ENCODE measurements at regions not wholly inside any gene's neighbourhood (a gene's known extent, or its start where the extent isn't known, plus 50 kb on each side); places are given as distances from the start of the nearest gene placed in this dataset.

DNA sequence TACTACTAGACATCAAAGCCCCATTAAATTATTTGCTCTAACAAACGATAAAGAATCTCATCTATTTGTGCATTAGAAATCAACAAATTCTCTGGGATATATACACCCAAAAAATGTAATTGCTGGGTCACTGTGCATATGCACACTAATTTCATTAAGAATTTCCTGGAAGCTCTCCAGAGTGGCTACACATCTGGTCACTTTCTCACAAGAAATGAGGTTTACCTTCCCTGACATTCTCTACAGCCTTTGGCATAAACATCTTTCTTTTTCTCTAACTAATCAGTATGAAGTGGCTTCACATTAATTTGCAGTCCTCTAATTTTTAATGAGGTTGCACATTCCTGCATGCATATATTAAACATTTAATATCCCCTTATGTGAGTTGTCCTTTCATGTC, 150.8 kb upstream of the ANO5 start:
- H3K4me3 Mint-ChIP-seq = no peak overlapping the region
- no peaks in the 10 kb centered on the region for H3K9me3 Mint-ChIP-seq
- H3K4me1 Mint-ChIP-seq = no peaks in the 10 kb centered on the region
- CTCF ChIA-PET = no interaction called here
- no peak for DNase-seq
- H3K27me3 Mint-ChIP-seq = no peaks in the 10 kb centered on the region
- no peaks in the 10 kb centered on the region for H3K36me3 Mint-ChIP-seq
- H3K27ac Mint-ChIP-seq = no peak overlapping the region

DNA sequence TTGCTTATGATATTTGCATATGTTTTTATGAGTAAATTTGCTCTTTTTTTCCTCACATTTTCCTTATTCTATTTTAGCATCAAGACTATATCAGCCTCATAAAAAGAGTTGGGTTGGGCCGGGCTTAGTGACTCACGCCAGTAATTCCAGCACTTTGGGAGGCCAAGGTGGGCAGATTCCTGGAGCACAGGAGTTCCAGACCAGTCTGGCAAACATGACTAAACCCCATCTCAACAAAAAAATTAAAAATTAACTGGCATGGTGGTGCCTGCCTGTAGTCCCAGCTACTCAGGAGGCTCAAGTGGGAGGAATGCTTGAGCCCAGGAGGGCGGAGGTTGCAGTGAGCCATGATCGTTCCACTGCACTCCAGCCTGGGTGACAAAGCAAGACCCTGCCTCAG, 148.8 kb upstream of the ANO5 start:
- Mint-ChIP-seq H3K4me1 (no peaks in the 10 kb centered on the region), H3K27me3 (no peaks in the 10 kb centered on the region), H3K9me3 (no peaks in the 10 kb centered on the region), H3K27ac (no peak overlapping the region), H3K36me3 (no peaks in the 10 kb centered on the region), H3K4me3 (no peak overlapping the region)
- CTCF ChIA-PET = no interaction called here
- DNase-seq = no peak

DNA sequence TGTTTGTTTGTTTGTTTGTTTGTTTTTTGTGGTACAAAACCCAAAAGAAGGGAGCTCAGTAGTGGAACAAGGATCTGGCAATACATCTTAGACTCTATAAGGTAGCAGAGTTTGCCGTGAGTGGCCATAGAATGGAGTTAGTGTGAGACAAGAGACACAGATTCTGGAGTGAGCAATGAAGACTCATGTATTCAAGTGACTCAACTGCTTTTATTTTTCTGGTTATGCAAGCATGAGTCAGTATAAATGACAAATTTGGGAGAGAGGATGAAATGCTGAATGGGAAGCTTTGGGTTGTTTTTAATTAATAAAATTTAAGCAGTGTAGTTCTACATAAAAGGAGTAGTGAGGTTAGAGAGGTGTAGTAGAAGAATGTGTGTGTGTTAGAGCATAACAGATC, 143.6 kb upstream of the ANO5 start:
- DNase-seq = no peak
- H3K9me3 Mint-ChIP-seq = peaks cover 18% of the 10 kb centered on the region
- H3K4me3 Mint-ChIP-seq = no peak overlapping the region
- no peaks in the 10 kb centered on the region for H3K27me3 Mint-ChIP-seq
- H3K27ac Mint-ChIP-seq = no peak overlapping the region
- CTCF ChIA-PET = no interaction called here
- no peaks in the 10 kb centered on the region for H3K4me1 Mint-ChIP-seq
- no peaks in the 10 kb centered on the region for H3K36me3 Mint-ChIP-seq

DNA sequence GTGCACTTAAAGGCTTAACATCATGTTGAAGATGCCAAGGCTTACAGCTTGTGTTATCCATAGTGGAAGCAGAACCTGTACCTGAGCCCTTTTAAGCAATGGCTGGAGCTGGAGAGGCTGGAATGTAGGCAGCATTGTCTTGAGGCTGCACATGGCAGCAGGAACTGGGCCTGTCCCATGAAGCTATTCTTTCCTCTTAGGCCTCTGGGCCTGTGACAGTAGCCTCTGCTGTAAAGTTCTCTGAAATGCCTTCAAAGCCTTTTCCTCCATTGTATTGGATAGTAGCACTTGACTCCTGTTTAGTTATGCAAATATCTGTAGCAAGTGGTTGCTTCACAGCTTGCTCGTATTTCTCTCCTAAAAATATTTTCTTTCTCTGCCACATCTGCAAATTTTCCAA, 127.4 kb upstream of the ANO5 start:
- H3K9me3 Mint-ChIP-seq = peaks cover 17% of the 10 kb centered on the region
- CTCF ChIA-PET = no interaction called here

DNA sequence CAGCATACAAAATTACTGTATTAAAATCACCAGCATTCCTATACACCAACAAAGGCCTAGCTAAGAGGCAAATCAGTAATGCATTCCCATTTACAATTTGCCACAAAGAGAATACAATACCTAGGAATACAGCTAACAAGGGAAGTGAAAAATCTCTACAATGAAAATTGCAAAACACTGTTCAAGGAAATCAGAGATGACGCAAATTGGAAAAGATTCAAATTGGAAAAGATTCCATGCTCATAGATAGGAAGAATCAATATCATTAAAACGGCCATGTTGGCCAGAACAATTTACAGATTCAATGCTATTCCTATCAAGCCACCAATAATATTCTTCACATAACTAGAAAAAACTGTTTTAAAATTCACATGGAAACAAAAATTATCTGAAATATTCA, 123.0 kb upstream of the ANO5 start:
- CTCF ChIA-PET = no interaction called here
- no peak for DNase-seq
- no peaks in the 10 kb centered on the region for H3K27me3 Mint-ChIP-seq
- no peak overlapping the region for H3K4me3 Mint-ChIP-seq
- peaks cover 11% of the 10 kb centered on the region for H3K9me3 Mint-ChIP-seq
- no peak overlapping the region for H3K27ac Mint-ChIP-seq
- H3K4me1 Mint-ChIP-seq = no peaks in the 10 kb centered on the region
- H3K36me3 Mint-ChIP-seq = no peaks in the 10 kb centered on the region

More for the DNA sequence above, 127.4 kb upstream of the ANO5 start:
- Mint-ChIP-seq H3K4me1 (no peaks in the 10 kb centered on the region), H3K27ac (no peak overlapping the region), H3K4me3 (no peak overlapping the region), H3K27me3 (no peaks in the 10 kb centered on the region), H3K36me3 (no peaks in the 10 kb centered on the region)
- DNase-seq = no peak

DNA sequence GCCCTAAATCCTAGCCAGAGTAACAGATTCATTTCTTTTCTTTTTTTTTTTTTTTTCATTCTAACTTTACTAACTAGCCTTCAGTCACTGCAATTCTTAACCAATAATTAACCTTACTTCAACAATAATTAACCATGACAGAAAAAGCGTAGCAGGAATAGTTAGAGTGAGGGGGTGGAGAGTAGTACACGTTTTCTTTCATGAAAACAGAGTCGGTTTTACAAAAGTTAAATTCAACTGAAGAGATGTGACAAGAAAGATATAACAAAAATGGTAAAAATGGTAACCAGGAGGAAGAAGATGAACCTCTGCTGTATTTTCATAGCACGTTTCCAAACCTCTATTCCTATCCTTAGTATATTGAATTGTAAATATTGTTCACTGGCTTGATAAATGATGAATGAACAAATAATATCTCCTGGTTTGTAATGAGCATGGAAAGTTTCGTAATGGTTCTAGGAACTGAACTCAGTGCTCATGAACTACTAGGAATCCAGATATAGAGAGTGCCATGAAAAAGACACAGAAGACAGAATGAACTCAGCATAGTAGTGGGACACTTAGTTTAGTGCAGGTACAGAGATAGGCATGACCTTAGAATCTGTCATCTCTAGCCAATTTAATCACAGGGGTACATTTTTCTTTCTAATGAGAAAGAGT, 116.5 kb upstream of the ANO5 start:
- Mint-ChIP-seq H3K27me3 (no peaks in the 10 kb centered on the region), H3K27ac (no peak overlapping the region), H3K36me3 (no peaks in the 10 kb centered on the region), H3K9me3 (no peaks in the 10 kb centered on the region), H3K4me3 (no peak overlapping the region), H3K4me1 (no peaks in the 10 kb centered on the region)
- no peak for DNase-seq
- CTCF ChIA-PET = no interaction called here

DNA sequence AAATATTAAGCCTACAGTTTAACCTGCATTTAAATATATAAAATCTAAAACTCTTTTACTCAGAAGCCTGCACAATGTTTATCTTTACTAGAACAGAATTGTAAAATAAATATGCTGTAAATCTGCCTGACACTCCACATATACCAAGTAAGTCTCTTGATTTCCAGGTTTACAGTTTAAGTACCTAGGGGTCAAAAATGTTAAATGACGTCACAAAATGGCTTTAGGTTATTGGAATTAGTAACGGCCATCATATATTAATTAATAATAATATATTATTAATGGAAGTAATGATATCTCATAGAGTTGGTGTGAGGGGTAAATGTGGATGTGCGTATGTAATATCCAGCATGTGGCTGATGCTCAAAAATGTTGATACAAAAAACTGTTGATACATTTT, 114.8 kb upstream of the ANO5 start:
- H3K27me3 Mint-ChIP-seq = no peaks in the 10 kb centered on the region
- CTCF ChIA-PET = no interaction called here
- no peak for DNase-seq
- H3K4me1 Mint-ChIP-seq = no peaks in the 10 kb centered on the region
- no peaks in the 10 kb centered on the region for H3K36me3 Mint-ChIP-seq
- no peak overlapping the region for H3K4me3 Mint-ChIP-seq
- no peak overlapping the region for H3K27ac Mint-ChIP-seq
- H3K9me3 Mint-ChIP-seq = no peaks in the 10 kb centered on the region

DNA sequence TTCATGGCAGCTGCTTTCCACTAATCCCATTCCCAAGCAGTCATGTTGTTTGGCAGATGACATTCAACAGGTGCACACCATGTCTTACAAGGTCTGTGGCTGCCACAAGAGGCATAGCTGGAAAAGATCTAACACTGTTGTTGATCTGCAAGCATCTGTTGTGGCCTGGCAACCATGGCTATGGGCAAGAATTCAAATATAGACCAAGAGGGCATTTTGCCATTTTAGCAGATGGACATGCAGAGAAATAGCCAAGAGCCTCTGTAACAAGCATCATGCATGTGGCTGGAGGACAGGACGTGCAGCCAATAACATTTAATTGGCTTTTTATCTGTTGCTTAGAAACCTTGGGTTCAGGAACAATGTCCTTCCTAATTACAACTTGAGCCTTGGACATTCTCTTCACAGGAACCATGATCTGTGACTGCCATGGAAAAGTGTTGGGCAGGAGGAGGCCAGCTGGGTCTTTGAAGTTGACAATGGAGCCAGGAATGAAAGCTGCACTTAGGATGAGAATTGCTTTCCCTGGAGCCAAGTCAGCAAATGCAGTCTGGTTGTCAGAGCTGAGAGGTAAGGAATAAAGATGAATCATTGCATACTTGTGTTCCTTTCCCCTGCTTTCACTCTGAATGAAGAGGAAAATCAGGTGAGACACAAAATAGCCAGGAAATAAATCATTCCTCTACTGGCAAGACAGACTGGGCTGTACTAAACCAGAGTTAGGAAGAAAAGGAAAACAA, 113.6 kb upstream of the ANO5 start:
- Mint-ChIP-seq H3K9me3 (no peaks in the 10 kb centered on the region), H3K4me3 (no peak overlapping the region), H3K4me1 (no peaks in the 10 kb centered on the region), H3K36me3 (no peaks in the 10 kb centered on the region), H3K27me3 (no peaks in the 10 kb centered on the region), H3K27ac (no peak overlapping the region)
- CTCF ChIA-PET = no interaction called here
- DNase-seq = no peak

DNA sequence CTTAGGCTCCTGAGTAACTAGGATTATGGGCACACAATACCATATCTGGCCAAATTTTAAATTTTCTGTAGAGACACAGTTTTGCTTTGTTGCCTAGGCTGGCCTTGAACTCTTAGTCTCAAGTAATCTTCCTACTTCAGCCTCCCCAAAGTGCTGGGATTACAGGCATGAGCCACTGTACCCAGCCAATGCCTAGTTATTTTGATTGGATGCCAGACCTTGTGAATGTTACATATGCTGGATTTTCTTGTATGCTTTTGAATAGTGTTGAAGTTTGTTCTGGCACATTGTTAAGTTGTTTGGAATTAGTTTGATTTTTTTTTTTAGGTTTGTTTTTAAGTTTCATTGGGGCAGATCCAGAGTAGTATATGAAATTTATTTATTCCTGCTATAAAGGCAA, 110.7 kb upstream of the ANO5 start:
- no peak for DNase-seq
- CTCF ChIA-PET = no interaction called here
- Mint-ChIP-seq H3K4me1 (no peaks in the 10 kb centered on the region), H3K27me3 (no peaks in the 10 kb centered on the region), H3K27ac (no peak overlapping the region), H3K4me3 (no peak overlapping the region), H3K9me3 (no peaks in the 10 kb centered on the region), H3K36me3 (no peaks in the 10 kb centered on the region)

DNA sequence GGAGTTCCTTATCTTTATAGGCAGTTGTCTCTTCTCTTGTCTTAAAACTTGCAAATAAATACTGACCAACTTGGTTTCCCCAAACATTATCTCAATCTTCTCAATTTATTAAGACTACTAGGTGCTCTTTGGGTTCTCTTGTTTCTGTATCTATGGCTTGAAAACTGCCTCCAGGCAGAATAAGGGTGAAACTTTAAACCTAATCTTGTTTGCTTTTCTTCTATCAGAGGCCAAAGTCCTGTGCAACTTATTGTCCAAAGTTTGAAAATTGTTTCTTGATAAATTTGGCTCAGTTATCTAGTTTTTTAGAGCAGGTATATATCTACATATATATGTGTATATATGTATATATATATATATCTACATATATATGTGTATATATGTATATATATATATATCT, 110.1 kb upstream of the ANO5 start:
- Mint-ChIP-seq H3K9me3 (no peaks in the 10 kb centered on the region), H3K4me3 (no peak overlapping the region), H3K27me3 (no peaks in the 10 kb centered on the region), H3K4me1 (no peaks in the 10 kb centered on the region), H3K36me3 (no peaks in the 10 kb centered on the region), H3K27ac (no peak overlapping the region)
- no peak for DNase-seq
- CTCF ChIA-PET = no interaction called here

DNA sequence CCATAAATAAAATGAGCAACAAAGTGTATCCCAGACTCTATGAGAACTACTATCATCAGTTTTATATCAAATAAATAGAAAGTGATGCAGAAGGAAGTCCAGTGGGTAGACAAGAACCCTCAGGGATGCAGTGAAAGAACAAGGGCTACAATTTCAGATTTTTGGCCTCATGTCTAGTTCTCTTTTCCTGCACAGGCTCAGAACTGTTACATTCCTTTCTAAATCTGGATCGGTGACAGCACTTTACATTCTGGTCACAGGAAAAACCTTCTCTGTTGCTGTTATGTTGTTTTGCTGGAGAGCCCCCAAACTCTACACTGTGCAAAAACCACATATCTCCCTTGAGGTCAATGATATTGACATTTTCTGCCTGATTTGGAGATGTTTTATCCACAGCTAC, 108.8 kb upstream of the ANO5 start:
- CTCF ChIA-PET = no interaction called here
- DNase-seq = no peak
- Mint-ChIP-seq H3K27ac (no peak overlapping the region), H3K9me3 (no peaks in the 10 kb centered on the region), H3K4me3 (no peak overlapping the region), H3K4me1 (no peaks in the 10 kb centered on the region), H3K27me3 (no peaks in the 10 kb centered on the region), H3K36me3 (no peaks in the 10 kb centered on the region)

DNA sequence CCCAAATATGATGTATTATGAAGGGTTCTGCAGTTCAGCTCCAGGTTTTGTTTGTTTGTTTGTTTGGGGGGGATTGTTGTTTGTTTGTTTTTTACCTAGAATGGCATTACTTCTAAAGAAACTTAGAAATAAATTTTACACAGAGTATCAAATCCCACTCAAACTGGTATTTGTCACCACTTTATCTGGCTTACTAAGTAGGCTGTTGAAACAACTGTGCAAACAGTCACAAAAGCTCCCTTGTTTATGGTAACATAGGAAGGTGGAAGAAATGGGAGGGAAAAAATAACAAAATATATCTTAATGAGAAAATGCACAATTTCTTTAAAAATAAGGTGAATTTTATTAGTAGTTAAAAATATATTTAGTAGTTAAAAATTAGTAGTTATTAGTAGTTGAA, 108.3 kb upstream of the ANO5 start:
- Mint-ChIP-seq H3K27me3 (no peaks in the 10 kb centered on the region), H3K4me3 (no peak overlapping the region), H3K27ac (no peak overlapping the region), H3K9me3 (no peaks in the 10 kb centered on the region), H3K4me1 (no peaks in the 10 kb centered on the region), H3K36me3 (no peaks in the 10 kb centered on the region)
- DNase-seq = no peak
- CTCF ChIA-PET = no interaction called here

DNA sequence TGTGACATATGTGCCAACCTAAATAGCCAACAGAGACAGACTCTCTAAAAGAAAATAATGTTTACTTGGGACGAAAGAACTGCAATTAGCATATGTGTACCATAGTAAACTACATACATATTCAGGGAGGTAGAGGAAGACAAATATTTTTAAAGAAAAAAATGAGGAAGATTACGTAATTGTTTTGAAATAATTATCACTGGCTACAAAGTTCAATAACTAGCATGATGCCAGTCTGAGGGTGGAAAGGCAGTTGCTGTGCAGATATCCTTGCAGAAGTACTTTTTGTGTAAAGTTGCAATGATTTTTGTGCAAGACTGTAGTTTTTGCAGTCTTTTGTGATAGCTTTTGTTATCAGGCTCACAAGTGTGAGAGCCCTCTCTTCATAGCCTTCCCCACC, 103.3 kb upstream of the ANO5 start:
- H3K36me3 Mint-ChIP-seq = no peaks in the 10 kb centered on the region
- CTCF ChIA-PET = no interaction called here
- H3K4me1 Mint-ChIP-seq = no peaks in the 10 kb centered on the region
- H3K9me3 Mint-ChIP-seq = no peaks in the 10 kb centered on the region
- no peak overlapping the region for H3K4me3 Mint-ChIP-seq
- H3K27me3 Mint-ChIP-seq = no peaks in the 10 kb centered on the region
- H3K27ac Mint-ChIP-seq = no peak overlapping the region
- no peak for DNase-seq

DNA sequence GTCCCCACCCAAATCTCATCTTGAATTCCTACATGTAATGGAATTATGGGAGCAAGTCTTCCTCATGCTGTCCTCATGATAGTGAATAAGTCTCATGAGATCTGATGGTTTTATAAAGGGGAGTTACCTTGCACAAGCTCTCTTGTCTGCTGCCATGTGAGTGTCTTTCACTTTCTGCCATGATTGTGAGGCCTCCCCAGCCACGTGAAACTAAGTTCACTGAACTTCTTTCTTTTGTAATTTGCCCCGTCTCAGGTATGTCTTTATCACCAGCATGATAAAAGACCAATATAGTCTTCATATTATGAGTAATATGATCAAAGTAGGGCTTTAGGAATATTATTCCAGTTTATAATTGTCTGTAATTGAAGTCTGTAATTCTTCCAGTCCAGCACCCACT, 86.3 kb upstream of the ANO5 start:
- H3K9me3 Mint-ChIP-seq = no peaks in the 10 kb centered on the region
- H3K27ac Mint-ChIP-seq = no peak overlapping the region
- H3K4me1 Mint-ChIP-seq = no peaks in the 10 kb centered on the region
- no peaks in the 10 kb centered on the region for H3K36me3 Mint-ChIP-seq
- no peak overlapping the region for H3K4me3 Mint-ChIP-seq
- CTCF ChIA-PET = no interaction called here
- no peak for DNase-seq
- H3K27me3 Mint-ChIP-seq = no peaks in the 10 kb centered on the region

DNA sequence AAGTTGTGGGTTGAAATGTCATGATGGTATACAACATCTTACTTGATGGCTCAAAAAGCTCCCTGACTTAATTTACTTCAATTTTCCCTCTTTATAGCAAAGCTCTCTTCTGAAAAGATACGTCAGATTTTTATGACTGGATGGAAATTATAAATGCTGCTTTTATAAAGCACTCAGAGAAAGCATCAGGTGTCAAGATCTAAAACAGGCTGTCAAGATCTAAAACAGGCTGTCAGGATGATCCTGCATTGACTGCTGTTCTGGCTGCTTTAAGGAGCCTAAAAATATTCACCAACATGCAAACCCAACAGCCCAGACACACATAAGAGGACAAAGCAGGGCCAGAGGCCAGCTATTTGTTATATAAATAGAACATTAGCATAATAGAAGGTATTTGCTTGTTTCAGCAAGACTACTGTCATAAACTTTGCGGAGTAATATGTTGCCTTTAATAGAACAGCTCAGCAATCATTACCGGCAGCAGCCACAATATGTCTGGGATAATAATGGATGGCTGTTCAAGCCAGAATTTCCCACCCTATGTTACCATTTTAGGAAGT, 77.3 kb upstream of the ANO5 start:
- Mint-ChIP-seq H3K36me3 (no peaks in the 10 kb centered on the region), H3K4me3 (no peak overlapping the region), H3K27ac (no peak overlapping the region), H3K27me3 (no peaks in the 10 kb centered on the region), H3K9me3 (no peaks in the 10 kb centered on the region), H3K4me1 (no peaks in the 10 kb centered on the region)
- CTCF ChIA-PET = no interaction called here
- no peak for DNase-seq

Data from activated naive CD4-positive, alpha-beta T cell treated with anti-CD3 and anti-CD28 coated beads, Interleukin-2, amount 10 ng/mL, durations not matched to agents 7 days and 5 days (primary cell).